Hepatocyte (in vitro differentiated cells): ENCODE measurements at regions not wholly inside any gene's neighbourhood (a gene's known extent, or its start where the extent isn't known, plus 50 kb on each side); places are given as distances from the start of the nearest gene placed in this dataset.

ENCODE experiments used
- DNase-seq: peaks from one replicate; pipeline ENCODE4 v3.0.0-alpha.2; 2016; ENCODE audit warnings: low spot score
- H2AFZ ChIP-seq: fragments of 200-600 bp; sonication (generic); 2 replicates; pipeline ENCODE4 v1.6.0; 2016; ENCODE audit warnings: antibody characterized with exemption, mild to moderate bottlenecking
- H3K27ac ChIP-seq: fragments of 200-600 bp; sonication (generic); 2 replicates; pipeline ENCODE4 v1.5.1; 2016; ENCODE audit warnings: mild to moderate bottlenecking
- H3K27me3 ChIP-seq: fragments of 200-600 bp; sonication (generic); 2 replicates; pipeline ENCODE4 v1.6.1; 2016
- H3K36me3 ChIP-seq: fragments of 200-600 bp; sonication (generic); replicated peaks from 2 replicates; pipeline ENCODE4 v1.5.1; 2016; ENCODE audit warnings: low read depth; ENCODE audit not compliant: insufficient read depth
- H3K4me1 ChIP-seq: fragments of 200-600 bp; sonication (generic); 2 replicates; pipeline ENCODE4 v1.5.1; 2016; ENCODE audit warnings: mild to moderate bottlenecking, moderate library complexity; ENCODE audit not compliant: insufficient read depth
- H3K4me2 ChIP-seq: fragments of 200-600 bp; sonication (generic); 2 replicates; pipeline ENCODE4 v1.6.0; 2016
- H3K4me3 ChIP-seq: fragments of 200-600 bp; sonication (generic); 2 replicates; pipeline ENCODE4 v1.5.1; 2016; ENCODE audit warnings: mild to moderate bottlenecking
- H3K79me2 ChIP-seq: fragments of 200-600 bp; sonication (generic); 2 replicates; pipeline ENCODE4 v1.6.0; 2017; ENCODE audit warnings: mild to moderate bottlenecking
- H3K9me2 ChIP-seq: fragments of 200-600 bp; sonication (generic); replicated peaks from 2 replicates; pipeline ENCODE4 v1.6.0; 2017; ENCODE audit warnings: mild to moderate bottlenecking; ENCODE audit not compliant: insufficient read depth
- H3K9me3 ChIP-seq: fragments of 200-600 bp; sonication (generic); 2 replicates; pipeline ENCODE4 v1.5.1; 2016; ENCODE audit warnings: low read depth, mild to moderate bottlenecking
- H4K20me1 ChIP-seq: fragments of 200-600 bp; sonication (generic); 2 replicates; pipeline ENCODE4 v1.6.0; 2016; ENCODE audit warnings: mild to moderate bottlenecking; ENCODE audit not compliant: insufficient read depth, poor library complexity, severe bottlenecking
- CTCF ChIP-seq: fragments of 200-600 bp; sonication (generic); IDR thresholded peaks from 2 replicates; pipeline ENCODE4 v1.5.1; 2016; ENCODE audit warnings: antibody characterized with exemption, mild to moderate bottlenecking; ENCODE audit not compliant: poor library complexity
- EZH2 ChIP-seq: fragments of 200-600 bp; sonication (generic); IDR thresholded peaks from 2 replicates; pipeline ENCODE4 v1.6.1; 2016; ENCODE audit warnings: antibody characterized with exemption, mild to moderate bottlenecking, borderline replicate concordance
- EZH2phosphoT487 ChIP-seq: fragments of 200-600 bp; sonication (generic); IDR thresholded peaks from one replicate; pipeline ENCODE4 v1.6.1; 2018; ENCODE audit warnings: antibody characterized with exemption, mild to moderate bottlenecking, low read depth, moderate library complexity; ENCODE audit not compliant: unreplicated experiment, severe bottlenecking
- WGBS: methylation state at CpG from one replicate; pipeline ENCODE4 v1.1.6; 2016; ENCODE audit warnings: low lambda C conversion rate; ENCODE audit errors: missing lambda C conversion rate; 5-methylcytosine and 5-hydroxymethylcytosine counted together

- Histone ChIP-seq H3K27ac (no peak overlapping the region), H3K4me2 (no peak overlapping the region), H3K4me1 (no peaks in the 10 kb centered on the region), H3K79me2 (no peaks in the 10 kb centered on the region), H3K4me3 (no peak overlapping the region), H3K9me3 (no peaks in the 10 kb centered on the region), H3K9me2 (no peaks in the 10 kb centered on the region), H4K20me1 (no peaks in the 10 kb centered on the region), H3K27me3 (no peaks in the 10 kb centered on the region), H3K36me3 (no peaks in the 10 kb centered on the region), H2AFZ (no peak overlapping the region)
- TF ChIP-seq EZH2phosphoT487 (no peak), CTCF (no peak), EZH2 (no peak)
- whole genome bisulfite sequencing, result 79% methylated on average over 6 of the region's 6 CpGs
- DNase-seq, result no peak
These were observed 164.0 kb upstream of the PDGFD start for GRCh38 chr11:104327861-104328511.

GRCh38 chr11:104325093-104325492, 161.1 kb upstream of the PDGFD start:
- H3K4me2 ChIP-seq, result no peak overlapping the region
- no peaks in the 10 kb centered on the region for H3K9me3 ChIP-seq
- no peaks in the 10 kb centered on the region for H3K4me1 ChIP-seq
- no peak for DNase-seq
- H3K4me3 ChIP-seq, result no peak overlapping the region
- WGBS, result 92% methylated on average over 1 of the region's 1 CpG
- no peaks in the 10 kb centered on the region for H4K20me1 ChIP-seq
- H3K27me3 ChIP-seq, result no peaks in the 10 kb centered on the region
- no peaks in the 10 kb centered on the region for H3K36me3 ChIP-seq
- no peak for TF ChIP-seq EZH2phosphoT487
- TF ChIP-seq CTCF, result no peak
- no peak for TF ChIP-seq EZH2
- no peak overlapping the region for H2AFZ ChIP-seq
- no peaks in the 10 kb centered on the region for H3K79me2 ChIP-seq
- H3K9me2 ChIP-seq, result no peaks in the 10 kb centered on the region
- no peak overlapping the region for H3K27ac ChIP-seq

DNA sequence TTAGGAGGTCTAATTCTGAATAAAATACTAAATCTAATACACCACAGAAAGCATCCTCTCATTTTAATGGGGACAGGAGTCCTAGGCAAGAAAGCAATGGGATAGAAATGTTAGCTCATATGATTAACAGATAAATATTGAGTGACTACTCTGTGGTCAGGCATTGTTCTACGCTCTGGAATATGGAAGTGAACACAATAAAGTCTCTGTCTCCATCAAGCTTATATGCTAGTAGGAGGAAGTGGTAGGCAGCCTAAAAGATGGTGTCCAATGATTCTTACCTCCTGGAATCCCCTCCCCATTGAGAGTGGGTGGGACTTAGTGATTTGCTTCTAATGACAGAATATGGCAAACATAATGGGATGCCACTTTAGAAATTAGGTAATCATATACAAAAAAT, 160.3 kb upstream of the PDGFD start:
- DNase-seq, result no peak
- Histone ChIP-seq H3K36me3 (no peaks in the 10 kb centered on the region), H3K9me3 (no peaks in the 10 kb centered on the region), H4K20me1 (no peaks in the 10 kb centered on the region), H3K4me2 (no peak overlapping the region), H3K79me2 (no peaks in the 10 kb centered on the region), H3K9me2 (no peaks in the 10 kb centered on the region), H2AFZ (no peak overlapping the region), H3K27ac (no peak overlapping the region), H3K27me3 (no peaks in the 10 kb centered on the region), H3K4me3 (no peak overlapping the region), H3K4me1 (no peaks in the 10 kb centered on the region)
- TF ChIP-seq EZH2phosphoT487, result no peak
- no peak for TF ChIP-seq EZH2
- no peak for TF ChIP-seq CTCF
- WGBS, result 97% methylated on average over 1 of the region's 1 CpG
